ENCODE measurements at regions not wholly inside any gene's neighbourhood (a gene's known extent, or its start where the extent isn't known, plus 50 kb on each side); places are given as distances from the start of the nearest gene placed in this dataset.

DNA sequence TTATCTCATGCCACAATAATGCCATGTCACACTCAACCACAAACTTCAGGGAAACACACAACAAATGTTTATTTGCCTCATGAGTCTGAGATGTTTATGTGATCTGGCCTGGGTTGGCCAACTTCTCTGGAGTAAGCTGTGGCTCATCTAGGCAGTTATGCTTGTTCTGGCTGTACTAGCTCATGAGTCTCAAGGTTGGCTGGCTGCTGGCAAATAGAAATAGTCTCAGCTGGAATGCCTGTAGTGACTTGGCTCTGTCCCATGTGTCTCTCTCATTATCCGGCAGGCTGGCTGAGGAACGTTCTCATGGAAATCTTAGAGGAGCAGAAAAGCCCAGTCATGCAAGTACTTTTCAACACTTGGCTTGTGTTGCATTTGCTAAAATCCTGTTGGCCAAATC is 234.9 kb upstream of the CDH2 start:
- DNase-seq (ENCODE audit: low read depth, low spot score) (no peak), ATAC-seq (no peak)
- H3K4me3 ChIP-seq (ENCODE audit: low read depth in 2 of 2, low read length in 2 of 2), result no peak overlapping the region
- H3K36me3 ChIP-seq (ENCODE audit: control insufficient read depth, insufficient read depth, low read length), result no peaks in the 10 kb centered on the region
- H3K4me1 ChIP-seq (ENCODE audit: control insufficient read depth, insufficient read depth, low read length), result no peaks in the 10 kb centered on the region
- POLR2A ChIA-PET, result no interaction called here
- in situ Hi-C loops (cut with HindIII; ENCODE audit: low pct_unique_long_range_greater_than_20kb, low sequenced_read_pairs), result no loop called here
- H3K27ac ChIP-seq (ENCODE audit: low read length), result no peak overlapping the region
- CTCF ChIA-PET, result no interaction called here
- intact Hi-C loops (cut with micrococcal nuclease; ENCODE audit: unreplicated experiment), result no loop called here
- no peaks in the 10 kb centered on the region for H3K27me3 ChIP-seq (ENCODE audit: control insufficient read depth, insufficient read depth, low read length)
- H3K9me3 ChIP-seq (ENCODE audit: control insufficient read depth, insufficient read depth, low read depth, low read length), result no peaks in the 10 kb centered on the region
- TF ChIP-seq, protein P1, sequence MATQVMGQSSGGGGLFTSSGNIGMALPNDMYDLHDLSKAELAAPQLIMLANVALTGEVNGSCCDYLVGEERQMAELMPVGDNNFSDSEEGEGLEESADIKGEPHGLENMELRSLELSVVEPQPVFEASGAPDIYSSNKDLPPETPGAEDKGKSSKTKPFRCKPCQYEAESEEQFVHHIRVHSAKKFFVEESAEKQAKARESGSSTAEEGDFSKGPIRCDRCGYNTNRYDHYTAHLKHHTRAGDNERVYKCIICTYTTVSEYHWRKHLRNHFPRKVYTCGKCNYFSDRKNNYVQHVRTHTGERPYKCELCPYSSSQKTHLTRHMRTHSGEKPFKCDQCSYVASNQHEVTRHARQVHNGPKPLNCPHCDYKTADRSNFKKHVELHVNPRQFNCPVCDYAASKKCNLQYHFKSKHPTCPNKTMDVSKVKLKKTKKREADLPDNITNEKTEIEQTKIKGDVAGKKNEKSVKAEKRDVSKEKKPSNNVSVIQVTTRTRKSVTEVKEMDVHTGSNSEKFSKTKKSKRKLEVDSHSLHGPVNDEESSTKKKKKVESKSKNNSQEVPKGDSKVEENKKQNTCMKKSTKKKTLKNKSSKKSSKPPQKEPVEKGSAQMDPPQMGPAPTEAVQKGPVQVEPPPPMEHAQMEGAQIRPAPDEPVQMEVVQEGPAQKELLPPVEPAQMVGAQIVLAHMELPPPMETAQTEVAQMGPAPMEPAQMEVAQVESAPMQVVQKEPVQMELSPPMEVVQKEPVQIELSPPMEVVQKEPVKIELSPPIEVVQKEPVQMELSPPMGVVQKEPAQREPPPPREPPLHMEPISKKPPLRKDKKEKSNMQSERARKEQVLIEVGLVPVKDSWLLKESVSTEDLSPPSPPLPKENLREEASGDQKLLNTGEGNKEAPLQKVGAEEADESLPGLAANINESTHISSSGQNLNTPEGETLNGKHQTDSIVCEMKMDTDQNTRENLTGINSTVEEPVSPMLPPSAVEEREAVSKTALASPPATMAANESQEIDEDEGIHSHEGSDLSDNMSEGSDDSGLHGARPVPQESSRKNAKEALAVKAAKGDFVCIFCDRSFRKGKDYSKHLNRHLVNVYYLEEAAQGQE (IDR thresholded peaks at IDR 0.05; ENCODE audit: insufficient read depth in 1 of 2, low read depth in 2 of 2, low read length in 1 of 2), result no peak
- TF ChIP-seq POLR2AphosphoS5 (IDR thresholded peaks at IDR 0.05; ENCODE audit: low read depth, low read length), result no peak
- TF ChIP-seq SIN3A (IDR thresholded peaks at IDR 0.05; ENCODE audit: borderline replicate concordance, insufficient read depth, low read depth, low read length), result no peak
- TF ChIP-seq, protein P2, sequence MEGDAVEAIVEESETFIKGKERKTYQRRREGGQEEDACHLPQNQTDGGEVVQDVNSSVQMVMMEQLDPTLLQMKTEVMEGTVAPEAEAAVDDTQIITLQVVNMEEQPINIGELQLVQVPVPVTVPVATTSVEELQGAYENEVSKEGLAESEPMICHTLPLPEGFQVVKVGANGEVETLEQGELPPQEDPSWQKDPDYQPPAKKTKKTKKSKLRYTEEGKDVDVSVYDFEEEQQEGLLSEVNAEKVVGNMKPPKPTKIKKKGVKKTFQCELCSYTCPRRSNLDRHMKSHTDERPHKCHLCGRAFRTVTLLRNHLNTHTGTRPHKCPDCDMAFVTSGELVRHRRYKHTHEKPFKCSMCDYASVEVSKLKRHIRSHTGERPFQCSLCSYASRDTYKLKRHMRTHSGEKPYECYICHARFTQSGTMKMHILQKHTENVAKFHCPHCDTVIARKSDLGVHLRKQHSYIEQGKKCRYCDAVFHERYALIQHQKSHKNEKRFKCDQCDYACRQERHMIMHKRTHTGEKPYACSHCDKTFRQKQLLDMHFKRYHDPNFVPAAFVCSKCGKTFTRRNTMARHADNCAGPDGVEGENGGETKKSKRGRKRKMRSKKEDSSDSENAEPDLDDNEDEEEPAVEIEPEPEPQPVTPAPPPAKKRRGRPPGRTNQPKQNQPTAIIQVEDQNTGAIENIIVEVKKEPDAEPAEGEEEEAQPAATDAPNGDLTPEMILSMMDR (IDR thresholded peaks at IDR 0.05), result no peak
- TF ChIP-seq TCF7L2 (IDR thresholded peaks at IDR 0.05; ENCODE audit: low read depth, low read length), result no peak
- no TSS peak for BruUV-seq (replicated peaks)

DNA sequence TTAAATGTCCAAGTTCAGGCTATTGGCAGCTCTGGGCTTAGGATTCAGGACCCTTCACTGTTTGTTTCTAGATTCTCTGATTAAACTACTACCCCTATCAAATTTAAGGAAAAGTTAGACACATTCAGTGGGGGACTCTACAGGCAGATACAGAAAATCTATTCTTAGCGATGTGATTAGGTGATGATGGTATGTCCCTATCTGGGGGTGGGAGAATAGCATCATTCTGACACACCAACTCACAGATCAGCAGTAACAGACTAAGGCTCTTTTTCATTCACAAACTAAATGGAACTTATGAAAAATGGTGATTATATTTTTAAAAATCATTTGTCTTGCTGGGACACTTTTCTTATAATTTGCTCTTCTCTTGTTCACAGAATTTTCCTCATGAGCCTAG is 232.9 kb upstream of the CDH2 start:
- ATAC-seq, result no peak
- TF ChIP-seq SIN3A (IDR thresholded peaks at IDR 0.05; ENCODE audit: borderline replicate concordance, insufficient read depth, low read depth, low read length) (no peak), POLR2AphosphoS5 (IDR thresholded peaks at IDR 0.05; ENCODE audit: low read depth, low read length) (no peak), TCF7L2 (IDR thresholded peaks at IDR 0.05; ENCODE audit: low read depth, low read length) (no peak)
- TF ChIP-seq, protein P1 (IDR thresholded peaks at IDR 0.05; ENCODE audit: insufficient read depth in 1 of 2, low read depth in 2 of 2, low read length in 1 of 2), result no peak
- TF ChIP-seq, protein P2 (IDR thresholded peaks at IDR 0.05), result no peak
- POLR2A ChIA-PET, result no interaction called here
- intact Hi-C loops (cut with micrococcal nuclease; ENCODE audit: unreplicated experiment) (no loop called here), in situ Hi-C loops (cut with HindIII; ENCODE audit: low pct_unique_long_range_greater_than_20kb, low sequenced_read_pairs) (no loop called here)
- Histone ChIP-seq H3K27ac (ENCODE audit: low read length) (no peak overlapping the region), H3K4me3 (ENCODE audit: low read depth in 2 of 2, low read length in 2 of 2) (no peak overlapping the region), H3K9me3 (ENCODE audit: control insufficient read depth, insufficient read depth, low read depth, low read length) (no peaks in the 10 kb centered on the region), H3K4me1 (ENCODE audit: control insufficient read depth, insufficient read depth, low read length) (no peaks in the 10 kb centered on the region), H3K27me3 (ENCODE audit: control insufficient read depth, insufficient read depth, low read length) (no peaks in the 10 kb centered on the region), H3K36me3 (ENCODE audit: control insufficient read depth, insufficient read depth, low read length) (no peaks in the 10 kb centered on the region)
- CTCF ChIA-PET, result no interaction called here
- no peak for DNase-seq (ENCODE audit: low read depth, low spot score)
- BruUV-seq (replicated peaks), result no TSS peak

All from Panc1 (cell line).